B cell (primary cell): ENCODE measurements at regions not wholly inside any gene's neighbourhood (a gene's known extent, or its start where the extent isn't known, plus 50 kb on each side); places are given as distances from the start of the nearest gene placed in this dataset.

Source experiments
- ATAC-seq: fragments of 200-7000 bp; cut with Tn5 transposase; one replicate; pipeline ENCODE4 v1.10.0; 2021; ENCODE audit warnings: low read depth, mild to moderate bottlenecking, moderate number of reproducible peaks, moderate library complexity
- CTCF ChIA-PET: fragments of 350-600 bp; sonication (Branson Sonifier 250); formaldehyde crosslinking; loops from one replicate; lab custom pipeline; 2021; ENCODE audit warnings: antibody characterized with exemption, inconsistent platforms; lab: Charles Lee
- POLR2A ChIA-PET: fragments of 350-600 bp; sonication (Branson Sonifier 250); formaldehyde crosslinking; loops from one replicate; lab custom pipeline; 2021; ENCODE audit warnings: antibody characterized with exemption; lab: Charles Lee
- DNase-seq: peaks from one replicate; pipeline ENCODE4 v3.0.0; 2013
- H2AFZ ChIP-seq: 2 replicates; pipeline ENCODE4 v1.6.1; 2012; ENCODE audit warnings: mild to moderate bottlenecking, low read depth, low read length; ENCODE audit not compliant: insufficient read depth, poor library complexity, severe bottlenecking
- H3K27ac ChIP-seq, 2 donors: 1 replicate in 1 of 2; 2 replicates in 1 of 2; pipeline ENCODE4 v1.5.1; 2012 to 2013; ENCODE audit warnings: low read length in 2 of 2, mild to moderate bottlenecking in 2 of 2, moderate library complexity in 1 of 2
- H3K27me3 ChIP-seq, 4 experiments: fragments of 200-600 bp in 1 of 4; sonication (generic) in 1 of 4; replicated peaks in 1 of 4; 1 replicate in 2 of 4; 2 replicates in 2 of 4; pipeline versions ENCODE4 v1.6.1 to v1.7.0; 2013 to 2016; ENCODE audit warnings: low read length in 3 of 4, mild to moderate bottlenecking in 2 of 4, mixed read lengths in 1 of 4, moderate library complexity in 1 of 4; ENCODE audit not compliant: insufficient read depth in 4 of 4, control insufficient read depth in 3 of 4; ENCODE audit errors: control extremely low read depth in 1 of 4
- H3K36me3 ChIP-seq, 2 experiments: replicated peaks in 1 of 2; 1 replicate in 1 of 2; 2 replicates in 1 of 2; pipeline versions ENCODE4 v1.6.1 to v1.7.1; 2013; ENCODE audit warnings: low read length in 1 of 2; ENCODE audit not compliant: insufficient read depth in 2 of 2, control insufficient read depth in 1 of 2; ENCODE audit errors: control extremely low read depth in 1 of 2, extremely low read depth in 1 of 2
- H3K4me1 ChIP-seq, 2 donors: fragments of 200-600 bp in 1 of 2; sonication (generic) in 1 of 2; 1 replicate in 1 of 2; 2 replicates in 1 of 2; pipeline versions ENCODE4 v1.5.1 to v1.6.1; 2013 to 2017; ENCODE audit warnings: low read length in 2 of 2; ENCODE audit not compliant: control insufficient read depth in 2 of 2, insufficient read depth in 2 of 2
- H3K4me2 ChIP-seq: replicated peaks from 2 replicates; pipeline ENCODE3; 2012; ENCODE audit warnings: mild to moderate bottlenecking, low read depth, low read length; ENCODE audit not compliant: poor library complexity, severe bottlenecking
- H3K4me3 ChIP-seq, 5 experiments: fragments of 200-600 bp in 1 of 5; sonication (generic) in 1 of 5; 1 replicate in 3 of 5; 2 replicates in 2 of 5; pipeline versions ENCODE4 v1.5.1 to v1.7.0; 2011 to 2016; ENCODE audit warnings: low read length in 4 of 5, mild to moderate bottlenecking in 4 of 5, low read depth in 2 of 5, control low read depth in 1 of 5, moderate library complexity in 1 of 5; ENCODE audit not compliant: insufficient read depth in 1 of 5; ENCODE audit errors: control extremely low read depth in 1 of 5, extremely low read depth in 1 of 5
- H3K79me2 ChIP-seq: fragments of 200-600 bp; sonication (generic); one replicate; pipeline ENCODE4 v1.6.0; 2016; ENCODE audit warnings: low read length; ENCODE audit not compliant: control insufficient read depth, insufficient read depth
- H3K9ac ChIP-seq: fragments of 200-600 bp; sonication (generic); 2 replicates; pipeline ENCODE4 v1.6.1; 2017; ENCODE audit warnings: mild to moderate bottlenecking, low read length, moderate library complexity
- H3K9me3 ChIP-seq, 3 donors: one replicate each; pipeline versions ENCODE4 v1.6.1 to v1.7.1; 2013; ENCODE audit warnings: low read length in 2 of 3; ENCODE audit not compliant: control insufficient read depth in 2 of 3, insufficient read depth in 1 of 3; ENCODE audit errors: control extremely low read depth in 1 of 3
- H4K20me1 ChIP-seq: 2 replicates; pipeline ENCODE4 v1.6.0; 2012; ENCODE audit warnings: mild to moderate bottlenecking, low read length; ENCODE audit not compliant: insufficient read depth, control insufficient read depth, poor library complexity, severe bottlenecking
- H3K27ac Mint-ChIP-seq: one replicate; pipeline ENCODE4 v1.8.0; 2021; ENCODE audit warnings: mixed read lengths
- H3K27me3 Mint-ChIP-seq: one replicate; pipeline ENCODE4 v1.8.0; 2021; ENCODE audit warnings: mixed read lengths
- H3K4me1 Mint-ChIP-seq: one replicate; pipeline ENCODE4 v1.8.0; 2021; ENCODE audit warnings: mixed read lengths
- H3K4me3 Mint-ChIP-seq: one replicate; pipeline ENCODE4 v1.8.0; 2021; ENCODE audit warnings: mixed read lengths
- H3K9me3 Mint-ChIP-seq: one replicate; pipeline ENCODE4 v1.8.0; 2022; ENCODE audit warnings: mixed read lengths; ENCODE audit not compliant: insufficient read depth
- EZH2 ChIP-seq: IDR thresholded peaks from 2 replicates; pipeline ENCODE4 v1.6.1; 2012; ENCODE audit warnings: borderline replicate concordance, low read depth, mild to moderate bottlenecking, moderate library complexity, low read length; ENCODE audit not compliant: insufficient read depth, poor library complexity, severe bottlenecking
- WGBS: methylation state at CpG from one replicate; pipeline ENCODE4 v1.1.5; 2013; ENCODE audit warnings: missing lambda C conversion rate; ENCODE audit not compliant: insufficient coverage; 5-methylcytosine and 5-hydroxymethylcytosine counted together
- intact Hi-C: fragments of 100-400 bp; cut with micrococcal nuclease; formaldehyde crosslinking; loops from one replicate; pipeline ENCODE4 v1.10.0; 2022
- TF ChIP-seq, protein P1 (sequence below): fragments of 200-600 bp; IDR thresholded peaks from one replicate; pipeline ENCODE4 v1.8.0; 2022; ENCODE audit warnings: antibody characterized with exemption, mild to moderate bottlenecking

DNA sequence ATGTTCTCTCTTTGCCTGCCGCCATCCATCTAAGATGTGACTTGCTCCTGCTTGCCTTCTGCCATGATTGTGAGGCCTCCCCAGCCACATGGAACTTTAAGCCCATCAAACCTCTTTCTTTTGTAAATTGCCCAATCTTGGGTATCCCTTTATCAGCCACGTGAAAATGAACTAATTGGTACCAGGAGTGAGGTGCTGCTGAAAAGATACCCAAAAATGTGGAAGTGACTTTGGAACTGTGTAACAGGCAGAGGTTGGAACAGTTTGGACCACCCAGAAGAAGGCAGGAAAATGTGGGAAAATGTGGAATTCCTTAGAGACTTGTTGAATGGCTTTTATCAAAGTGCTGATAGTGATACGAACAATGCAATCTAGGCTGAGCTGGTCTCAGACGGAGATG lies 694.9 kb downstream of the FRK start:
- no peak for ATAC-seq
- no peak overlapping the region for H3K27ac Mint-ChIP-seq

DNA sequence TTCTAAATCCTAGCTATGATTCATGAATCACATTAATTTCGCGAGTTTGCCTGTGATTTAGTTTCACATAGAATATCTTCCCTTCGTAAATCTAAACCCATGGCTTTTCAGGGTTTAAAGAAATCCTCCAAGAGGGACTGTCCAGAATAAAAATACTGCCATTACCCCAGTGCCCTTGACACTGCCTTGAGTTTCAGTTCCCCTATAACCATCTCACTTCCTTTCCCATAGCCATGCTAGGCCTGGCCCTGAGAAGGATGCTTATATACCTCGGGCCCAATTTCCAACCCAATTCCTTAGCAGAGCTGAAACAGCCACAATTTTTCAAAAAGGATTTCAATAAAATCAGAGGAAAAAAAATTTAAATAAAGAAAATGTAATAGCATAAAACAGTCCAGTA lies 697.3 kb downstream of the FRK start:
- Mint-ChIP-seq H3K27ac (no peak overlapping the region), H3K27me3 (no peaks in the 10 kb centered on the region), H3K4me1 (no peaks in the 10 kb centered on the region), H3K9me3 (peaks cover 3% of the 10 kb centered on the region), H3K4me3 (no peak overlapping the region)
- Histone ChIP-seq H3K4me2 (no peak overlapping the region), H3K36me3 (no peaks in the 10 kb centered on the region), H3K9ac (no peak overlapping the region), H3K4me3 (no peak overlapping the region), H3K79me2 (no peaks in the 10 kb centered on the region), H2AFZ (no peak overlapping the region), H3K27ac (no peak overlapping the region), H3K27me3 (no peaks in the 10 kb centered on the region), H4K20me1 (no peaks in the 10 kb centered on the region), H3K4me1 (no peaks in the 10 kb centered on the region), H3K9me3 (no peaks in the 10 kb centered on the region)
- ChIA-PET POLR2A (no interaction called here), CTCF (no interaction called here)
- no peak for DNase-seq
- intact Hi-C loops, result no loop called here
- TF ChIP-seq EZH2, result no peak
- TF ChIP-seq, protein P1, sequence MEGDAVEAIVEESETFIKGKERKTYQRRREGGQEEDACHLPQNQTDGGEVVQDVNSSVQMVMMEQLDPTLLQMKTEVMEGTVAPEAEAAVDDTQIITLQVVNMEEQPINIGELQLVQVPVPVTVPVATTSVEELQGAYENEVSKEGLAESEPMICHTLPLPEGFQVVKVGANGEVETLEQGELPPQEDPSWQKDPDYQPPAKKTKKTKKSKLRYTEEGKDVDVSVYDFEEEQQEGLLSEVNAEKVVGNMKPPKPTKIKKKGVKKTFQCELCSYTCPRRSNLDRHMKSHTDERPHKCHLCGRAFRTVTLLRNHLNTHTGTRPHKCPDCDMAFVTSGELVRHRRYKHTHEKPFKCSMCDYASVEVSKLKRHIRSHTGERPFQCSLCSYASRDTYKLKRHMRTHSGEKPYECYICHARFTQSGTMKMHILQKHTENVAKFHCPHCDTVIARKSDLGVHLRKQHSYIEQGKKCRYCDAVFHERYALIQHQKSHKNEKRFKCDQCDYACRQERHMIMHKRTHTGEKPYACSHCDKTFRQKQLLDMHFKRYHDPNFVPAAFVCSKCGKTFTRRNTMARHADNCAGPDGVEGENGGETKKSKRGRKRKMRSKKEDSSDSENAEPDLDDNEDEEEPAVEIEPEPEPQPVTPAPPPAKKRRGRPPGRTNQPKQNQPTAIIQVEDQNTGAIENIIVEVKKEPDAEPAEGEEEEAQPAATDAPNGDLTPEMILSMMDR, result no peak
- 85% methylated on average over 3 of the region's 4 CpGs for WGBS
- ATAC-seq, result no peak

More for the DNA sequence above, 694.9 kb downstream of the FRK start:
- ChIA-PET CTCF (no interaction called here), POLR2A (no interaction called here)
- no peak overlapping the region for H3K4me2 ChIP-seq
- WGBS, result 98% methylated on average over 3 of the region's 4 CpGs
- no peak overlapping the region for H2AFZ ChIP-seq
- H3K27me3 ChIP-seq, result no peaks in the 10 kb centered on the region
- H3K27ac ChIP-seq, result no peak overlapping the region
- no peaks in the 10 kb centered on the region for H3K36me3 ChIP-seq
- DNase-seq, result no peak
- TF ChIP-seq EZH2, result no peak
- TF ChIP-seq, protein P1, result no peak
- H4K20me1 ChIP-seq, result no peaks in the 10 kb centered on the region
- H3K9ac ChIP-seq, result no peak overlapping the region
- H3K79me2 ChIP-seq, result no peaks in the 10 kb centered on the region
- intact Hi-C loops, result no loop called here
- H3K9me3 Mint-ChIP-seq, result peaks cover 5% of the 10 kb centered on the region
- H3K4me3 ChIP-seq, result no peak overlapping the region
- H3K4me3 Mint-ChIP-seq, result no peak overlapping the region
- H3K4me1 Mint-ChIP-seq, result no peaks in the 10 kb centered on the region
- H3K27me3 Mint-ChIP-seq, result no peaks in the 10 kb centered on the region
- H3K4me1 ChIP-seq, result no peaks in the 10 kb centered on the region
- no peaks in the 10 kb centered on the region for H3K9me3 ChIP-seq
